ENCODE measurements at regions not wholly inside any gene's neighbourhood (a gene's known extent, or its start where the extent isn't known, plus 50 kb on each side); places are given as distances from the start of the nearest gene placed in this dataset.
A peak's percentile ranks its signal among the peaks of the same experiment; 100 is the strongest.

- no peak overlapping the region for H3K9ac ChIP-seq (ENCODE audit: extremely low read depth, low read length, poor library complexity, severe bottlenecking)
- no peak overlapping the region for H3K4me3 ChIP-seq (ENCODE audit: low read length)
- peaks cover 6% of the 10 kb centered on the region for H3K9me3 ChIP-seq (ENCODE audit: control insufficient read depth, low read length)
- H3K27me3 ChIP-seq (ENCODE audit: control insufficient read depth, insufficient read depth, low read length, poor library complexity, severe bottlenecking) = no peaks in the 10 kb centered on the region
- no peak for DNase-seq
- no peak for TF ChIP-seq CTCF (conservative IDR thresholded peaks at IDR 0.05)
- H3K4me1 ChIP-seq (ENCODE audit: control insufficient read depth, insufficient read depth, low read length) = no peaks in the 10 kb centered on the region
- no peak overlapping the region for H3K27ac Mint-ChIP-seq
- no peaks in the 10 kb centered on the region for H3K4me1 Mint-ChIP-seq
- H3K27me3 Mint-ChIP-seq (ENCODE audit: insufficient read depth) = no peaks in the 10 kb centered on the region
- peaks cover 13% of the 10 kb centered on the region for H3K9me3 Mint-ChIP-seq
- no peaks in the 10 kb centered on the region for H3K36me3 ChIP-seq (ENCODE audit: control insufficient read depth, insufficient read depth, low read length)
- H3K36me3 Mint-ChIP-seq (ENCODE audit: low read depth) = no peaks in the 10 kb centered on the region
- H3K4me3 Mint-ChIP-seq = no peak overlapping the region
- no peak overlapping the region for H3K27ac ChIP-seq (ENCODE audit: low read depth, low read length)
Observed at GRCh38 chr6:104166055-104166668, 693.6 kb downstream of the HACE1 start.

- H3K27ac Mint-ChIP-seq = no peak overlapping the region
- H3K9me3 Mint-ChIP-seq = peaks cover 13% of the 10 kb centered on the region
- WGBS, 2 experiments (ENCODE audit: insufficient coverage in 1 of 2, insufficient read length in 1 of 2) = 92 to 93% methylated on average over 5 of the region's 5 CpGs
- Histone ChIP-seq H3K9me3 (ENCODE audit: control insufficient read depth, low read length) (peaks cover 6% of the 10 kb centered on the region), H3K36me3 (ENCODE audit: control insufficient read depth, insufficient read depth, low read length) (no peaks in the 10 kb centered on the region), H3K9ac (ENCODE audit: extremely low read depth, low read length, poor library complexity, severe bottlenecking) (no peak overlapping the region), H3K27ac (ENCODE audit: low read depth, low read length) (peak overlapping the region; percentile 38), H3K27me3 (ENCODE audit: control insufficient read depth, insufficient read depth, low read length, poor library complexity, severe bottlenecking) (no peaks in the 10 kb centered on the region), H3K4me3 (ENCODE audit: low read length) (no peak overlapping the region), H3K4me1 (ENCODE audit: control insufficient read depth, insufficient read depth, low read length) (no peaks in the 10 kb centered on the region)
- H3K27me3 Mint-ChIP-seq (ENCODE audit: insufficient read depth) = no peaks in the 10 kb centered on the region
- TF ChIP-seq CTCF (conservative IDR thresholded peaks at IDR 0.05) = no peak
- H3K4me1 Mint-ChIP-seq = no peaks in the 10 kb centered on the region
- DNase-seq = no peak
- H3K4me3 Mint-ChIP-seq = no peak overlapping the region
- H3K36me3 Mint-ChIP-seq (ENCODE audit: low read depth) = no peaks in the 10 kb centered on the region
Observed at GRCh38 chr6:104162036-104162669, 697.6 kb downstream of the HACE1 start.

- Histone ChIP-seq H3K27me3 (ENCODE audit: control insufficient read depth, insufficient read depth, low read length, poor library complexity, severe bottlenecking) (no peaks in the 10 kb centered on the region), H3K4me3 (ENCODE audit: low read length) (no peak overlapping the region), H3K4me1 (ENCODE audit: control insufficient read depth, insufficient read depth, low read length) (no peaks in the 10 kb centered on the region), H3K9me3 (ENCODE audit: control insufficient read depth, low read length) (no peaks in the 10 kb centered on the region), H3K27ac (ENCODE audit: low read depth, low read length) (no peak overlapping the region), H3K9ac (ENCODE audit: extremely low read depth, low read length, poor library complexity, severe bottlenecking) (no peak overlapping the region), H3K36me3 (ENCODE audit: control insufficient read depth, insufficient read depth, low read length) (no peaks in the 10 kb centered on the region)
- TF ChIP-seq CTCF (conservative IDR thresholded peaks at IDR 0.05) = no peak
- H3K9me3 Mint-ChIP-seq = no peaks in the 10 kb centered on the region
- H3K27ac Mint-ChIP-seq = no peak overlapping the region
- no peak for DNase-seq
- H3K4me1 Mint-ChIP-seq = no peaks in the 10 kb centered on the region
- no peak overlapping the region for H3K4me3 Mint-ChIP-seq
- no peaks in the 10 kb centered on the region for H3K27me3 Mint-ChIP-seq (ENCODE audit: insufficient read depth)
- no peaks in the 10 kb centered on the region for H3K36me3 Mint-ChIP-seq (ENCODE audit: low read depth)
- 95 to 100% methylated on average over 1 of the region's 2 CpGs for WGBS, 2 experiments (ENCODE audit: insufficient coverage in 1 of 2, insufficient read length in 1 of 2)
Observed at GRCh38 chr6:104159045-104159618, 700.6 kb downstream of the HACE1 start.
